K562 (cell line): ENCODE measurements at regions not wholly inside any gene's neighbourhood (a gene's known extent, or its start where the extent isn't known, plus 50 kb on each side); places are given as distances from the start of the nearest gene placed in this dataset.

Experiments
- MBD2 ChIP-seq: sonication (generic); IDR thresholded peaks from 2 replicates; pipeline ENCODE4 v1.6.1; 2016; ENCODE audit warnings: low read depth, borderline replicate concordance
- PRMT5 ChIP-seq: sonication (generic); formaldehyde crosslinking; IDR thresholded peaks from 2 replicates; pipeline ENCODE4 v1.5.0; 2020; ENCODE audit warnings: missing genetic modification reagents
- PTBP1 ChIP-seq: fragments of 200-400 bp; formaldehyde crosslinking; IDR thresholded peaks from 2 replicates; pipeline ENCODE4 v1.6.1; 2017; ENCODE audit warnings: low read depth, low read length

DNA sequence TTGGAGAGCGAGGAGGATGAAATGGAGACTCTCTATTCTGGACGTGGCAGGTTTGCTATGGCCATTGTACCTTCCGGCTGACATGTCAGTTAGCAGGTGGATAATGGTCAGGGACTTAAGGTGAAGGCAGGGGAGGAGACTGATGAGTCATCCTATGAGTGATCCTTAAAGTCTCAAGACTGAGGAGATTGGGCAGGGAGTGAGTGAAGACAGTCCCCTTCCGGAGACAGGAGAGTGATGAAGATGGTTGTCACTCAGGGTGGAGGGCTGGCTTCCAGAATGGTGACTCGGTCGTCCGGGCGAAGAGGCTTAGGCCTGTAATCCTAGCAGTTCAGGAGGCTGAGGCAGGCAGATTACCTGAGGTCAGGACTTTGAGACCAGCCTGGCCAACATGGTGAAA is 49.8 kb upstream of the CCDC63 start (continued):
- TF ChIP-seq PRMT5 (CRISPR knock-in tag): no peak
- no peak for TF ChIP-seq MBD2
- TF ChIP-seq PTBP1: no peak
